Urinary bladder (tissue), 3 donors: ENCODE measurements at regions not wholly inside any gene's neighbourhood (a gene's known extent, or its start where the extent isn't known, plus 50 kb on each side); places are given as distances from the start of the nearest gene placed in this dataset.

Experiments
- DNase-seq: peaks from one replicate; pipeline ENCODE4 v3.0.0-alpha.2; 2015; ENCODE audit errors: extremely low spot score
- H3K27ac ChIP-seq: one replicate; pipeline ENCODE4 v1.5.1; 2013; ENCODE audit warnings: low read depth, mild to moderate bottlenecking, moderate library complexity
- H3K36me3 ChIP-seq: one replicate; pipeline ENCODE4 v1.6.1; 2013; ENCODE audit warnings: mild to moderate bottlenecking, moderate library complexity; ENCODE audit not compliant: insufficient read depth
- H3K4me1 ChIP-seq: one replicate; pipeline ENCODE4 v1.6.1; 2013; ENCODE audit warnings: mild to moderate bottlenecking, moderate library complexity; ENCODE audit not compliant: insufficient read depth
- H3K4me3 ChIP-seq: one replicate; pipeline ENCODE4 v1.5.1; 2013; ENCODE audit warnings: low read depth, low read length
- WGBS: extraction: QIAGEN DNeasy Blood & Tissue Kit; methylation state at CpG from one replicate; pipeline ENCODE4 v1.1.7; 2013; 5-methylcytosine and 5-hydroxymethylcytosine counted together
- donor health status: healthy with polysubstance abuse.
- donor health status: healthy.

DNA sequence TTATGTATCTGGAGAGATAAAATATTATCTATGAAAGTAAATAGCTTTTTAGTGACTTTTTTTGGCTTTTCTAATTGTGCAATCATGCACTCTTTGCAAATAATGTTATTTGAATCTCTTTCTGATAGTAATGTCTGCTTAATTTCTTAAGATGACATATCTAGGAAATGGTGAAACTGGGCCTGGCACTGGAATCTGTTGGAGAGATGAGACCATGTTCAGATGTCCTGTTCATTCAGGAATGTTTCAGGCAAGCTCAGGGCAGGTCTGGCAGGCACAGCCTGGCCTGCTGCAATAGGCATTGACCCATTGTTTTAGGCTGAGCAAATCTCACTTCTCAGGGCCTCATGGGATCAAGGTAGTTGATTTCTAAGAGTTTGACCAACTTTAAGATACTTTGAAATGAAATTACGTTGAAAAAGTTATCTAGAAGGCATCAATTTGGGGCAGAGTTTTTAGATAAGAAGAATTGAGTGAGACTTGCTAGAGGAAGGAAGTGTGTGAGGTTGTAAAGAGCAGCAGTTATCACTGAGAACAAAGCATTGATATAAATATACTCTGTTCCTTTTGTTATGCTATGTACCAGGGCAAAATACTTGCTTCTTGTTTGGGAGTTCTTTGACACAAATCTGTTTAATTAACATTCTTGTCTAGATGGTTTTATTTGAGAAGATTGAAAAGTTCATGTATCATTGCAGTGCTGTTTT, 133.0 kb upstream of the LEF1 start:
- no peaks in the 10 kb centered on the region for H3K36me3 ChIP-seq
- H3K4me3 ChIP-seq, result no peak overlapping the region
- no peak for DNase-seq
- WGBS, result 31% methylated on average over 1 of the region's 1 CpG
- no peaks in the 10 kb centered on the region for H3K4me1 ChIP-seq
- no peak overlapping the region for H3K27ac ChIP-seq

DNA sequence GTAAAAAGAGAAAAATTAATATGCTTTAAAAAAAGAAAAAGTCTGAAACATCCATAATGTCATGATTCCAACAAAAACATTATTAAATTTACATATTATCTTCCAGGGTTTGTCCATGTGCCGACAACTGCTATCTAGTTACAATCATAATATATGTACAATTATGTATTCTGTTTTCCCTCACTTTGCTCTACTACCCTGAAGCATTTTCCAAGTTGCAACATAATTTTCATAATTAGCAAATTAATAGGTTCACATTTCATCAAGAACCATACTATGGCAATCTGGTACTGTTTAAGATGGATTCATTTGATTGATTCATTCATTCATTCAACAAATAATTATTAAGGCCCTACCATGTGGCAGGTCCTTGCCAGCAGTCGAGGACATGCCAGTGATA, 128.9 kb upstream of the LEF1 start:
- 90% methylated on average over 2 of the region's 2 CpGs for WGBS
- H3K27ac ChIP-seq, result no peak overlapping the region
- H3K36me3 ChIP-seq, result no peaks in the 10 kb centered on the region
- DNase-seq, result no peak
- no peak overlapping the region for H3K4me3 ChIP-seq
- H3K4me1 ChIP-seq, result no peaks in the 10 kb centered on the region

DNA sequence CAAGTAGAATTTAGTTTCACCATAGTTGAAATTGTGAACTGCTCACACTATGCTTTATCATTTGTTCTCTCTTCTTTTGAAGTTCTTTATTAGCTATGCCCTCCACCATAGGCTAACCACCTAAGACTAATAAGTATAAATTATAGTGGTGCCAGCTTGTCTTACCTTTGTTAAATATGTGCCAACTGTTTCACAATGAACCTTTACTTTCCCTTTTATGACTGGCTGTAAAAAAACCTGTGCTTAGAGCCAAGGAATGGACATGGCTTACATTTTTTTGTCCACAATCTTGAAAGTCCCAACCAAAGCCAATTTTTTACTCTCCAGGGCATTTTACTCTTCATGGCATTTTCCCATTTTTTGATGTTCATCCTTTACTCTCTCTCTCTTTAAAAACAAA, 123.5 kb upstream of the LEF1 start:
- no peak for DNase-seq
- H3K27ac ChIP-seq, result no peak overlapping the region
- no peak overlapping the region for H3K4me3 ChIP-seq
- H3K4me1 ChIP-seq, result no peaks in the 10 kb centered on the region
- no peaks in the 10 kb centered on the region for H3K36me3 ChIP-seq

DNA sequence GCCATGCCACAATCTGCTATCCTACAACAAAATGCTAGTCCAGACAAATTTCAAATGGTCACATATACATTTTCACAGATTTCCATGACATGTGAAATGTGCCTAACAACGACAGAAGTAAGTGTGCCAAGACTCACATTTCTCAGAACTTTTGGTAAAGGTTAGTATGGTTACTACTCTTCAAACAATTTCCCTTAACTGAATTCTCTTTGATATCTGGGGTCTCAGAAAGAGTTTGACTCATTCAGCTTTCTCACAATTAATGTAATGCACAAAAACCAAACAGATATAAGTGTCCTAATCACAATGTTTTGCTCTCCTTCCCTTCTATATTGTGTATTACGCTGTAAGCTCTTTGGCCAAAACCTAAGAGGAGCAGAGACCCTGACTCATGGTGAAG, 122.4 kb upstream of the LEF1 start:
- H3K4me3 ChIP-seq, result no peak overlapping the region
- H3K36me3 ChIP-seq, result no peaks in the 10 kb centered on the region
- no peaks in the 10 kb centered on the region for H3K4me1 ChIP-seq
- no peak for DNase-seq
- 87% methylated on average over 2 of the region's 2 CpGs for WGBS
- no peak overlapping the region for H3K27ac ChIP-seq

DNA sequence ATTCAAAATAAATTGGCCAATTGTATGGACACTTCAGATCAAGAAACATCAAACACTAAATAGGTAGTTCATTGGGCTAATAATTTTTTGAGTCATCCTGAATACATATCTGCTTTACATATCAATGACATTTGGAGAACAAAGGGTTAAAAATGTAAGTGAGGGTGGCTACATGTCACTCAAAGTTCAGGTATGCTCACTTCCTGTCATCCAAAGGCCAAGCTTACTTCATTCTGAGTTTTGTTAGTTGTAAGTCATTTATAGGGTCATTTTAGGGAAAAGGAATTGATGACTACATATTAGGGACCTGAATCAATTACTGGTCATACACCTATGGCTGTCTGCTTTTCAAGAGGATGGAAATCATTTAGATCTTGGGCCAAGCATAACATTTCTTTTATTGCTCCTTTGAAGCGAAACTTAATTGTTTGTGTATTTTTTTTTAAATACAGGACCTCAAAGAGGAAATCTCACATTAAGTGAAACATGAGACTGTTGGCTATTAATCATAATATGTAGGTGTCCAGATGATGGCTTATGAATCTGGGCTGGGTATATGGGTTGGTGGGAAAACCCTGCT, 119.2 kb upstream of the LEF1 start:
- DNase-seq, result no peak
- no peak overlapping the region for H3K27ac ChIP-seq
- H3K4me1 ChIP-seq, result no peaks in the 10 kb centered on the region
- no peaks in the 10 kb centered on the region for H3K36me3 ChIP-seq
- no peak overlapping the region for H3K4me3 ChIP-seq
- WGBS, result 31% methylated on average over 1 of the region's 1 CpG

DNA sequence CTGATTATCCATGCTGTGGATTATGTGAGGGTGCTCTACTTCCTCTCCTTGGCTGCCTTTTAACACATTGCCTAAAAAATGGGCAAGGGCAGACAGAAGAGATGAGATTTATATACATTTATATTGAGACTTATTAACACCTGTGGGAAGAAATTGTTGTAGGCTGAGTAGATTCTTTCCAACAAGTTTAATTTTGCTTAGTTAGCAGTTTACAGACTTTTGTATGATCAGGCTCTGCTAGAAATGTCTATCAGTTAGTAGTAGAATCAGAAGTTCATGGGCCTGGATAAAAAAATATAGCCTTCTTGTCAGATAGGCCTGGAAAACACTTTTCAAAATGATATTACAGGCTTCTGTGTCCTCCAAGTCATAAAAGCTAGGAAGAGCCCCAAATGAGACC, 111.3 kb upstream of the LEF1 start:
- Histone ChIP-seq H3K4me3 (no peak overlapping the region), H3K36me3 (no peaks in the 10 kb centered on the region), H3K4me1 (no peaks in the 10 kb centered on the region), H3K27ac (no peak overlapping the region)
- no peak for DNase-seq

DNA sequence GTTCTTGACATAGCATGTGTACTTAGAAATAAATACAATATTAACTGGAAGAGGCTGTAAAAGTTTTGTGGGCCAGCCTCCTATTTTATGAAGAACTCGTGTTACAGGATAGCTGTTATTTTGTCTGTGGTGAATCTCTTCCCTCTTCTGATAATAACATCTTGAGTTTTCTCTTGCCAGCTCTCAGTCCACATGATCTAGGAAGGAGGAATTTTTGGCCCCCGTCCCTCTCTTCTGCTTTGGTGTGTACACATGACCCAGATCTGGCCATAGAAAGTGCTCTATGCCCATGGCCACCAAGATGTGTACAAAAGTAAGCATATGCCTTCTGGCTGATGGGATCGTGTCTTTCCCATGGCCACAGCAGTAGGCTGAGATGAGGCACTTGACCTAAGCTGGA, 108.0 kb upstream of the LEF1 start:
- Histone ChIP-seq H3K4me3 (no peak overlapping the region), H3K36me3 (no peaks in the 10 kb centered on the region), H3K27ac (no peak overlapping the region), H3K4me1 (no peaks in the 10 kb centered on the region)
- DNase-seq, result no peak
- WGBS, result 63% methylated on average over 3 of the region's 3 CpGs

DNA sequence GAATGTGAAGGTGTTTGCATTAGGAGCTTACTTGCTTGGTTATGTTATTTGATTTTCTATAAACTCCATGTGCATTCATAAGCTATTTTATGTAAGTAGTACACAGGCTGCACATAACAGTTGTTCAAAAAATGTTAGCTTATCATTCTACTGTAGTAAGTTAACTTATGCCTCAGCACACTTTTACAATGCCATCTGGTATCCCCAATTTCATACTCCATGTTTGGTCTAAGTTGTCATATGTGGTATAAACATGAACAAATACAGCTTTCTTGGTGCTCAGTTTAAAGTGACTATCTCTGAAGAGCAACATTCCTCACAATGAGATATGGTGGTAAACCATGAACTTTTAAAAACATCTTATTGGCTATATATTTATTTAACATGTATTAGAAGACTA, 104.3 kb upstream of the LEF1 start:
- Histone ChIP-seq H3K4me3 (no peak overlapping the region), H3K36me3 (no peaks in the 10 kb centered on the region)
- no peak for DNase-seq

DNA sequence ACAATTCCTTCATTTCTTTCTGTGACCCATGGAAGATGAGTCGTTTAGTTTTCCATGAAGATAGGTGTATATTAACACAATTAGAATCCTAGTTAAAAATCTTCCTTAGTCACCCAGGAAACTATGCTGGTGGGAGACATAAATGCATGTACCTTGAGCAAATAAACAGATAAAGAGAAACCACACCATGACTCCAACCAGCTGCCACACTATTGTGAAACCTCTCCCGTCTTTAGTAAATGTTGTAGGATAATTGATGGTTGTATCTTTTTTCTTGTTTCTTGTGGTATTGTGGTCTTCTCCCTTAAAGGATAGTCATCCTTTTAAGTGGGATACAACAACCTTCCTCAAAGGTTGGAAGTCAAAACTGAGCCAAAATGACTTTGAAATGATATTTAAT, 103.8 kb upstream of the LEF1 start:
- Histone ChIP-seq H3K4me3 (no peak overlapping the region), H3K27ac (no peak overlapping the region), H3K4me1 (no peaks in the 10 kb centered on the region), H3K36me3 (no peaks in the 10 kb centered on the region)
- DNase-seq, result no peak
- 85% methylated on average over 2 of the region's 2 CpGs for WGBS

More for the DNA sequence above, 104.3 kb upstream of the LEF1 start:
- no peaks in the 10 kb centered on the region for H3K4me1 ChIP-seq
- no peak overlapping the region for H3K27ac ChIP-seq

DNA sequence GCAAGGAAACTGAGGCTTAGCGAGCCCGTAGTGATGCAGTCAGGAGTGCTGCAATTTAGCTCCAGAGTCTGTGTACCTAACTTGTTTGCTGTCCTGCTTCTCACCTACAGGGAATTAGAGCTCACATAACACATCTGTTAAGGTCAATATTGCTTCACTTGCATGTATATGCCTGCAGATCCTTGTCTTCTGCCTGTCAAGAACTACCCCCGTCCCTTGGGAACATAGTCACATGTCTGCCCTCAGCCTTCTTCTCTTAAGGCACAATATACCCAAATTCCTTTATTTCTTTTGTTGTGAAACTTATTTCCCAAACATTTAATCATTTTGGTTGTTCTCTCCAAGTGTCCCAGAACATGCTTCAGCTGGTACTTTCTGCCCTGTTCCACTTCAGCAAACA, 103.3 kb upstream of the LEF1 start:
- Histone ChIP-seq H3K4me3 (no peak overlapping the region), H3K36me3 (no peaks in the 10 kb centered on the region), H3K4me1 (no peaks in the 10 kb centered on the region), H3K27ac (no peak overlapping the region)
- DNase-seq, result no peak
- WGBS, result 72% methylated on average over 3 of the region's 3 CpGs

DNA sequence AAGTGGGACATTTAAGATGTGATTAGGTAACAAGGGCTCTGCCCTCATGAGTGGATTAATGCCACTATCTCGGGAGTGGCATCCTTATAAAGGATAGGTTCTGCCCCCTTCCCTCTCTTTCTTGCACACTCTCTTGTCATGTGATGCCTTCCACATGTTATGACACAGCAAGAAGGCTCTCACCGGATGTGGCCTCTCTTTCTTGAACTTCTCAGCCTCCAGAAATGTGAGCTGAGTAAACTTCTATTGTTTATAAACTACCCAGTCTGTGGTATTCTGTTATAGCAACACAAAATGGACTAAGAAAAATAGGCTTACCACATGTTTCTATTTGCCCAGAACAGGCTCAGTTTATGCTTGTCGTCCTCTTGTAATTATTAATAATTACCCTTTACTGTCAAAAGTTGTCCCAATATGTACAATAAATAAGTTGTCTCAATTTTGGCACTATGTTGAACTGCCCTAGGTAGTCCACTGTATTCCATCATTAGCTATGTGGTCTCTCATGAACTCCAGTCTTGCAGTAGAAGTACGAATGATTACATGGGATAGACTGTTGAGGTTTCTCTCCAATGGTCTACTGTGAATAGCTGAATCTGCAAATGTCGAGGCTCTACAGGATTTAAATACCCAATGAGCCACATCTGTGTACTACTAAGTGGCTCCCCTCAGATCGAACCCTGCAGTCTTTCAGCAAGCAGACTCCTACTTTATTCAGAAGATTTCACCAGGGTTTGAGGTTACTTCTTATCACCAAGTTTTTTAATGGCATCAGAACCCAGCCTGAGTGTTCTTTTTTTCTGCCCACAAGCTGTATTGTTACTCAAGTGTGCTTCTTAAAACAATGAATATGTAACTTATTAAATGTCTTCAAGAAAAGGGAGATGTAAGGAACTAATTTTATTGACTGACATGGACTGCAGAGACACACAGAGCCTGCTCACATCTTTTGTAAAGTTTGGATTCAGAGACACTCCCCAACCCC, 102.0 kb upstream of the LEF1 start:
- Histone ChIP-seq H3K27ac (no peak overlapping the region), H3K4me3 (no peak overlapping the region), H3K4me1 (no peaks in the 10 kb centered on the region), H3K36me3 (no peaks in the 10 kb centered on the region)
- WGBS, result 60% methylated on average over 6 of the region's 6 CpGs
- DNase-seq, result no peak

DNA sequence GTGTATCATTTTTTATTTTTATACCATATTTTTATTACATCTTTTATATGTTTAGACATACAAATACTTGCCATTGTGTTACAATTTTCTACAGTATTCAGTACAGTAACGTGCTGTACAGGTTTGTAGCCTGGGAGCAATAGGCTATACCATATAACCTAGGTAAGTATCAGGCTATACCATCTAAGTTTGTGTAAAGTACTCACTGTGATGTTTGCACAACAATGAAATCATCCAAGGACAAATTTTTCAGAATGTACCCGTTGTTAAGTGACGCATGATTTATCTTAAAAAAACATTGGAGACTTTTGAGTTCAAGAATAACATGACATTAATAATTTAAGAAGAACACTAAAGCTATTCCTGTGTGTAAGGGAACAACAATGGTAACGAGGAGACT, 96.0 kb upstream of the LEF1 start:
- WGBS, result 77% methylated on average over 4 of the region's 4 CpGs
- Histone ChIP-seq H3K27ac (no peak overlapping the region), H3K4me1 (no peaks in the 10 kb centered on the region), H3K36me3 (no peaks in the 10 kb centered on the region), H3K4me3 (no peak overlapping the region)
- DNase-seq, result no peak

DNA sequence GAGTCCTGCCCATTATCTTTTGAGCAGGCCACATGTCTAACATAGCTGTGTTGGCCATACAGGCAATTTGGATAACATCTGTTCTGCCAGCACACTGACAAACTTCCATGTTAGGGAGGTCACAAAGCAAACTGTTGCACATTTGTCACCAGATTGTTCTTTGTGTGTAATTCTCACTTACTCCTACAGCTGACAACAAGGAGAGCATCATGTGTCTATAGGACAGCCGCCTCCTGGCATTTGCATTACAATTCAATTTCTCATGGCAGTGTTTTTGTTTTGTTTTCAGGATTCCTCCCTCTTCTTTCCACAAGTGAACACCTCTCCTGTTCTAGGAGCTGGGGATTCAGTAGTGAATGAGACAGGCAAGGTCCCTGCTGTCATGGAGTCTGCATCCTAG, 94.3 kb upstream of the LEF1 start:
- 94% methylated on average over 1 of the region's 1 CpG for WGBS
- H3K4me1 ChIP-seq, result no peaks in the 10 kb centered on the region
- H3K27ac ChIP-seq, result no peak overlapping the region
- no peaks in the 10 kb centered on the region for H3K36me3 ChIP-seq
- no peak overlapping the region for H3K4me3 ChIP-seq
- no peak for DNase-seq

DNA sequence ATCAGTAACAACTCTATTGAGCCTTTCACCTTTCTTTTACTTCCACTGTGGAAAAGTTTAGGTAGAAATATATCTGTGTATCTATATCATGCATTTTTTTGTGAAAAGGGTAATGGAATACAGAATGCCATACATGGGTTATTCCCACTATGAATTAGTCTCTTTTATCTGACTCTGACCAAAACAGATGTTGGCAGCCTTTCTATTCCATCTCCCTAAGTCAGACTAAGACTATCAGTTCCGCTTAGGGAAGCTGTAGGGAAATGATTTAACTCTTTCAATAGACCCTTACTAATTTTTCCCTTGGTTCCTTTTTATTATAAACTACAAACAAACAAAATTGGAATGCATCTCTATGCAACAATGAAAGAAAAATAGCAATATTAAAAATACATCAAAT, 92.3 kb upstream of the LEF1 start:
- 40% methylated on average over 1 of the region's 1 CpG for WGBS
- H3K36me3 ChIP-seq, result no peaks in the 10 kb centered on the region
- no peak for DNase-seq
- H3K4me3 ChIP-seq, result no peak overlapping the region
- no peak overlapping the region for H3K27ac ChIP-seq
- H3K4me1 ChIP-seq, result no peaks in the 10 kb centered on the region
